ENCODE measurements at regions not wholly inside any gene's neighbourhood (a gene's known extent, or its start where the extent isn't known, plus 50 kb on each side); places are given as distances from the start of the nearest gene placed in this dataset.
"Not testable (repeated sequence)": the region's sequence is repeated elsewhere in the genome, so short reads cannot be mapped to it uniquely, and the experiment has no call there.

DNA sequence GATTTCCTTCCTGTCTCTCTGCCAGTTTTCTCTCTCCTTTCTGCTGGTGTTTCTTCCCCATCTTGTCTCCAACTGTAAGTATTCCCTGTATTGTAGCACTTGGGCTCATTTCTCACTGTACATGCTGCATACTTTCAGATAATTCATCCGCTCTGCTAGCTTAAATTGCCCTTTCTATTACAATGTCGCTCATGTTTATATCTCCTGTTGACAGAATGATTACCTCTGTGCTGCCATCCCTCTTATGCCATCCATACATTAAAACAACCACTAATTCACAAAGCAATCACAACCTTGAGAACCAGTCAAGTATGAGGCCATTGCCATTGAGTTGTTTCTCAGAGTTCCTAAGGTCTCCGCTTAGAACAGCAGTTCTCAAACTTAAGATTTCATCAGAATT lies 107.5 kb upstream of the SOX2 start:
- no peak for DNase-seq

DNA sequence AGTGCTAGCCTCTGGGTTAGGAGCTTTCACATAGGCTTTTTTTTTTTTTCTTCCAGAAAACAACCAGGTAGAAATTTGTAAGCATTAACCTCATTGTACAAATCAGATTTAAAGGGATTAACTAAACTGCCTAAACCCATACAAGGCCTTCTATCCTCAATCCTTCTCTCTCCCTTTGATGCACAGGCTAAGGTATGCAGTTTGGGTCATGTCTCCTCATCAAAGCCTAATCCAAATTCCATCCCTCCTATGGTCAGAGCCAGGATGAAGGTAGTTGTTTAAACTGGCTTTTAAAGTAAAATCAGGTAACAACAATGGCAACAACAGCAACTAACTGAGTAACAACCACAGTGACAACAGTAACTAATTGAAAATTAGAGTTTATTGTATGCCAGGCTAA lies 115.6 kb upstream of the SOX2 start:
- no peak for DNase-seq

DNA sequence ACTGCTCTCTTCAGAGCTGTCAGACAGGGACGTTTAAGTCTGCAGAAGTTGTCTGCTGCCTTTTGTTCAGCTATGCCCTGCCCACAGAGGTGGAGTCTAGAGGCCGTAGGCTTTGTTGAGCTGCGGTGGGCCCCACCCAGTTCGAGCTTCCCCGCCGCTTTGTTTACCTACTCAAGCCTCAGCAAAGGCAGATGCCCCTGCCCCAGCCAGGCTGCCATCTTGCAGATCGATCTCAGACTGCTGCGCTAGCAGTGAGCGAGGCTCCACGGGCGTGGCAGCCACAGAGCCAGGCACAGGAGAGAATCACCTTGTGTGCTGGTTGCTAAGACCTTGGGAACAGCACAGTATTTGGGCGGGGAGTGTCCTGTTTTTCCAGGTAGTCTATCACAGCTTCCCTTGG lies 120.8 kb upstream of the SOX2 start:
- DNase-seq: not testable (repeated sequence)

DNA sequence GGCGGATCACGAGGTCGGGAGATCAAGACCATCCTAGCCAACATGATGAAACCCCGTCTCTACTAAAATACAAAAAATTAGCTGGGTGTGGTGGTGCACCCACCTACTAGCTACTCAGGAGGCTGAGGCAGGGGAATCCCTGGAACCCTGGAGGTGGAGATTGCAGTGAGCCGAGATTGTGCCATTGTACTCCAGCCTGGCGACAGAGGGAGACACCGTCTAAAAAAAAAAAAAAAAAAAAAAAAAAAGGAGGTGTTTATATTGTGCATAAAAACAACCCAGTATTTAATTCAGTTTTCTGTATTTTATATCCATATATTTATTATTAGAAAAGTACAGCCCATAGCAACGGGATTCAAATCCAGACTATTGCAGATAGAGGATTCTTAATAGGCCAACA lies 129.1 kb upstream of the SOX2 start:
- DNase-seq: no peak

DNA sequence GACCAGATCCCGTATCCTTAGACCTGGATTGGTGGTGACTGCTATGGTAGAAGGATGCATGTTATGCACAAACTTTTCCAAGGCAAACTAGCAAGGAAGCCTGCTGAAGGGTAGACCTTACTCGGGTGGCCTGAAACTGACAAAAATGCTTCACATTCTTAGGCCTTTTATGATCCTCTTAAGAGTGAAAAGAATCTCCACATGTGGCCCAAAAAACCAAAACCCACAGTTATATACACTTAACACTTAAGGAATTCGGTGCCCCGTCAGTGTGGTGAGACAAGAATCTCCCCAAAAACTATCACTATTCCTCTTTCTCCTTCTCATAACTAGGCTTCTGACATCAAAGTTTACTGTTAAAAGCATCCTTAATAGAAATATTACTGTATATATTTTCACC lies 130.1 kb upstream of the SOX2 start:
- no peak for DNase-seq

DNA sequence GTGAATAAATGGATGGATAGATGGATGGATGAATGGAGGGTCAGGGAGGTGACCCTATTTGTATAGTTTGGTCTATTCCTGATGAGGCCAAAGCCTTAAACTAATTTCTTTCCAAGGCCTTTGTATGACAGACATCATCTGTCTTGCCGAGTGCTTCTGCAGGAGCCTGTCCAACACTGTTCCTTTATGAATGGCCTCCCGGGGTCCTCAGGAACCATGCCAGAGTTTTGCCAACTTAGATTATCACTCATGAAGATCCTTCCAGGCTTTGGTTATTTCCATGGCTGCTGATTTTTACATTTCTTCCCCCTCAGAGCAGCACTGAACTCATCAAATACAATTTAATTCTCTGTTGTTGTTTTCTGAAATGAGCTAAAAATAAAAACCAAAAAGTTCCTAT lies 133.0 kb upstream of the SOX2 start:
- DNase-seq: no peak

DNA sequence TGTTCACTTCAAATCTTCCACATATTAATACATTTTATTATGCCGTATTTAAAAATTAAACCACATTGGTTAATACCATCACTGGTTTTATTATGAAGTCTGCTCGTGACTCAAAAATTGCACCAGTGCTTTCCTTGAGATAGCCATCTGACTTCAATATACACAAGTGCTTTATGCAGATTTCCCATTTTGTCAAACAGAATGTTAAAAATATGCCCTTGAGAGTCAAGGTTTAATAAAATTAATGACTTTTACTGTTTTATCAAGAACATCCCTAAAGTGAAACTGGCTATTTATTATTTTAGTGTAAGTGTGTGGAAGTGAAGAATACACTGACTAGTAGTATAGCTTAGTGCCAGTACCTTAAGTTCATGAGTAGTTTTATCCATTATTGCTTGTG lies 139.3 kb upstream of the SOX2 start:
- DNase-seq: no peak

DNA sequence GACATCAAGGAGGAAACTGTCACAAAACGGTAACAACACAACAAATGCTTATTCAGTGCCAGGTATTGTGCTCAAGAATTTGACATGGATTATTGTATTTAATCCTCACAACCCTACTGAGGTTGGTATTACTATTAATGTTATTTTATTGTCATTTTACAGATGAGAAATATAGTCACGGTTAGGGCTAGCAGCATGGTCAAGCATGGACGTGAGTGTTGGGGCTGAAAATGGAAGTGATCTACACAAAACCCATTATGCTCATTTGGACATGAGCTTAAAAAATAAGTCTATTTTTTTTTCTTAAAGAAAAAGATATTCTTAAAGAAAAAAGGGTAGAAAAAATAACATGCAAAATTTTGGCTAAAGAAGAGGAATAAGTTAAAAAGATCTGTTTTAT lies 141.3 kb upstream of the SOX2 start:
- no peak for DNase-seq

DNA sequence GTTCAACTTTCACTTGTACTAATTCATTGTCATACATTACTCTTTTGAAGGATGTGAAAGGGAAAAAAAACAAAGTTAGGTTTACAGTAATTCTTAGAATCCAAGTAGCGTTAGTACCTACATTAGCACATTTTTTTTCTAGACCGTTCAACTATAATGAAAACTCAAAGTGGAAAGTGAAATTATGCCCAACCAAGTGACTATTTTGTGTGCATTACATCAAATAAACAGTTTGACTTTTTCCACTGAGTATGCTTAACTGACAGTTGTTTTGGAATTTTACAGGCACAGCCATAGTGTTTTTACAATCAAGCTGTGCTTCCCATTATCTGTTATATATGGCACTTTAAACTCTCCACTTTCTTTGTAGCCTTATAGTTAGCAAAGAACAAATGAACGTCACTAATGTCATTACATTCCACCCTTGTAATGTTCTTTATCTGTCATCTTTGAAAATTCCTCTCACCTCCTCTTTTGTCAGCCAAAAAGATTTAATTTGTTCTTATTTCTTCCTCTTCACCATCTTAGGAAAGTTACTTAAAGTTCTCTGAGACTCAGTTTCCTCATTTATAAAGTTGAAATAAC lies 142.3 kb upstream of the SOX2 start:
- no peak for DNase-seq

DNA sequence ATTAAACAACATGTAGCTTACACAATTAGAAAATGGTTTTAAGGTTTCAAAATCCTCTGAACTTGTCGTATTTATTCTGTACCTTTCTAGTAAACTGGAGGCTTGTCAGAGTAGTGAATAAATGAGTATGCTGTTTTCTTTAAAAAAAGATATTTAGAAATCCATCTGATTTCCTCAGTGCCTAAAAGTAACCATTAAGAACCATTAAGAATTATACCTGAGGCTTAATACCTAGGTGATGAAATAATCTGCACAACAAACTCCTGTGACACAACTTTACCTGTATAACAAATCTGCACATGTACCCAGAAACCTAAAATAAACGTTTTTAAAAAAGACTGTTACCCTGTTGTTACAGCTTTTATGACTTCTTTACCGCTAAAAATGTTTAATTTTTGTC lies 143.0 kb upstream of the SOX2 start:
- no peak for DNase-seq

DNA sequence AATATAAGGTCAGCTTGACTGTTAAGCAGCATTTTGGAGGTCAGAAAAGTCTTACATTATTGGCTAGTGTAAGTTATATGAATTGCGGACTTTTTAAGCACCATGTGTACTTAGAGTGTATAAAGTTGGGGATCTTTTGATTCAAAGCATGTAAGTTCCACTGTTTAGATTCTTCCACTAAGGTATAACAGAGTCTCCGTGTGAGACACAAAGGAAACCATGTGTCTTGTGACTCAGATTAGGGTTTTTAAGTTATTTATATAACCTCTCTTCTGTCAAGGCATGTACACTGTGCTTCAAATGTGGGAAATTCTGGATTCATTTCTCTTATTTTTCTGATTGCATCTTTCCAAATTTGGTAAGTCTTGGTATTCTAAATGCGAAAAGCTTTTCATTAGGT lies 143.5 kb upstream of the SOX2 start:
- DNase-seq: no peak

DNA sequence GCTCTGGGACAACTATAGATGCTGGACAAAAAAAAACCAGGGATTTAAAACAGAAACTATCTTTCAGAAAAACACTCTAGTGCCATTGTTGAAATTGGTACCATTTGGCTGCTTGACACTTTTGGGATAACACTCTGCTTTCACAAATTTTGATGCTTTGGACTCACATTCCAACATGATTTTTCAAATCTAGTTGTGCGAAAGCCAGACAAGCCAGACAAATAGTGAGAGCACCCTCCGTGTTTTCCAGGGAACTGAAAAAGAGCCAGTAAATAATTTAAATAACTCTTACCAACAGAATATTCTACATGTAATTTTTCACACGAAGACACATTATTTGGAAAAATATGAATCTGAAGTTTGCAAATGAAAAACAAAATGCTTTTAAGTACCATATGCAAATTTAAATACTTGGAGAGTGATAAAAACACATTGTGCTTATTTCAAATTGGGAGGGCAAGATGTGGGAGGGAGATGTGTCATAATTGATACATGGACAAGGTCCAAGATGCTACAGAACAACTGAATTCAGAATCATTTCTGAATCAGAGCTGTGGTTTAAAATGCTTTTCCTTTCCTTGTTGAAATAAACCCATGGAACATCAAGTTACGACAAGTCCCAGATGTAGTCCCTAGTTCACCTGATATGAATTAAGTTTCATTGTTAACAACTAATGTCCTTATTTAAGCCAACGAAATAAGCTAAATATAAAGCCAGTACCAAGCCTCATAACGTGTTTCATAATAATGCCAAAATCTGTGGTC lies 144.2 kb upstream of the SOX2 start:
- no peak for DNase-seq

DNA sequence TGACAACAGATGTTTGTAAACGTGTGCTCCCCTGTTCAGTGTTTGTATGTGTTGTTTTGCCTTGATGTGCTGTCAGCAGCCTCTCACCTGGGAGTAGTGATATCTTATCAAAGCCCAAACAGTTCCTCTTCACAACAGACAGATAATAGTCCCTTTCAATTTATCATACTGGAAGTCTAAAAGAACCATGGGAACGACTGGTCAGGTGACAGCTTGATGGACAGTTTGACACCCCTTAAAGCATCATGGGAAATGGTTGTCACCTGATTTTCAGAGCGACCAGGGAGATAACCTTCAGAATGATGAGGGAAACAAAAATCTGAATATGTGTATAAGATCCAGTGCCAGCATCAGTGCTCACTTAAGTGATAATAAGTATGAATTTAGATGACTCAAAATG lies 146.3 kb upstream of the SOX2 start:
- no peak for DNase-seq

DNA sequence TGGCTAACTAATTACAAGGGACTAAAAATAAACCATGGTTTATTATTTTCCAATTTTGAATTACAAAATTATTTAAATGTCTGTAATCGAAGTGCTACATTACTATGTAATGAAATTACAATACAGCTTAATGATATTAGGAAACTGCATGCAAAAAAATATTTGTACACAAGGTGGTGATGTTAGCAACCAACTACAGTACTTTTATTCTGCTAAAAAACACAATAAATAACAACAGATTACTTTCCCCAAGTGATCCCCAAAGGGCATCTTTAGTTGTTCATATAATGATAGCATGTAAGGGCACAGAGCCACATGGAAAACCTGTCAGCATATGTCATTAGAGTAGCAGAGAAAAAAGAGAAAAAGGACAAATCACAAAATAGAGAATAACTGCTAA lies 147.5 kb upstream of the SOX2 start:
- no peak for DNase-seq

DNA sequence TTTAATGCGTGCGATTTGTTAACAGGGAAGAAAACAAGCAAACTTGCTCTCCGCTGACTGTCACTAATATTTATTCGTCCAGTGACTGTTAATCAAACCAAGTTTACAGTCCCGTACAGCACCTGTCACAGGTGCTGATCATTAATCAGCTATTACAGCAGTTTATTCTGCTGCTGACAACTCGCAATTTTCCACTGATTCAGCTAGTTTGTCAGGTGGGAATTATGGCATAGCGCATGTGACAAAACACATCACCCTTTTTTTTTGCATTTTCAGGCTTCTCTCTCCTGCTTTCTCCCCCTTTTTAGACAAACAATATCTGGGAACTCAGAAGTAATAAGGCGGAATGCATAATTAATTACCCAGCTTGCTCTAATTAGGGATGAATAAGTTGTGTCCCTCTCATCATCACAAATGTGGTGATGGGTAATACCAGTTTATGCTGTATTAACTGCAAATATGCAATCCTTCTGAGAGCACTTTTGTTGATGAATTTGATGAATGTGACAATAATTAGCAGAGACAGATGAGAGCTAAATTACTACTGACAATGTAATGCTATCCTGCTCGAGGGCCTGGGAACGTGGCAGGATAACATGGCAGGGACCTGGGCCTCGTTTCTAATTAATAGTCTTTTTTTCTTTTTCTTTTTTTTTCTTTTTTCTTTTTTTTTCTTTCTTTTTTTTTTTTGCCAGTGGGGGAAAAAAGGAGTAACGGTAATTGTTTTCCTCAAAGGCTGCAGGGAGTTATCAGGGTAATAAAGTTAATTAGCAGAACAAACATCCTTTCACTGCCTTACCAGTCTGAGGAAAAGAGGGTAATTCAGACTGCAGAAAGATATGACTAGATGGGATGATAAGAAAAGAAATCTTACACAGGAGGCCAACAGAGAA lies 150.3 kb upstream of the SOX2 start:
- DNase-seq: no peak

DNA sequence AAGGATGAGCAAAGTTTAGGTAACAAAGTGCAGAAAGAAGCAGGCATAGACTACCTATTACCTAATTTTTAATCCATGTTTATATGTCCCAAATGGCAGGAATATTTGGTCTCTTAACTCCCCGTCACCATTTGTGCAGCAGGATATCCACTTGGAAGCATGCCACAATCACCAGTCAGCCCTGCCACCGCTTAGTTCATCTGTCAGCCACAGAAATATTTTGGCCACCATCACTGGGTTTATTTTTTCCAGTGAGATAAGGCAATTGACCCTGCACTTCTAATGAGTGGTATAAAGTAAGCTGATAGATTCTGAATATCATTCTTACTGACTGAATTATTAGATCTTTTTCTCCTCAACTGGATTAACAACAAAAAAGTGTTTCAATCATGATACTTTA lies 152.9 kb upstream of the SOX2 start:
- DNase-seq: no peak

DNA sequence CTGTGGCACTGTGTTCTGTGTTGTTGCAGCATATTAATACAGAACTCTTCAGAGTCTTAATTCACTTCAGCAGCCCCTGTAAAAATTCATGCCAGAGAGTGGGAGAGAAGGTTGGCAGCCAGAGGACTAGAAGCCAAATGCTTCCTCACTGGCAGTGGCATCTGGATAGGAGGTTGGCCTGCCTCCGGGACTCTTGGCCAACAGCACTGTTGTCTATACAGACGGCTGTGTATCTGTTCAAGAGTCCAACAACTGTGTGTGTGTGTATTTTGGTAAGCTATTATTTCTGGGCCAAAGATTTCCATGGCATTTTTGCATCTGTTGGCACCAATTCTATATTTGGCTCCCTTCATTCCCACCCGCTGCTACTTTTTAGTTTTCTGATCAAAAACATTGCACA lies 156.0 kb upstream of the SOX2 start:
- no peak for DNase-seq

DNA sequence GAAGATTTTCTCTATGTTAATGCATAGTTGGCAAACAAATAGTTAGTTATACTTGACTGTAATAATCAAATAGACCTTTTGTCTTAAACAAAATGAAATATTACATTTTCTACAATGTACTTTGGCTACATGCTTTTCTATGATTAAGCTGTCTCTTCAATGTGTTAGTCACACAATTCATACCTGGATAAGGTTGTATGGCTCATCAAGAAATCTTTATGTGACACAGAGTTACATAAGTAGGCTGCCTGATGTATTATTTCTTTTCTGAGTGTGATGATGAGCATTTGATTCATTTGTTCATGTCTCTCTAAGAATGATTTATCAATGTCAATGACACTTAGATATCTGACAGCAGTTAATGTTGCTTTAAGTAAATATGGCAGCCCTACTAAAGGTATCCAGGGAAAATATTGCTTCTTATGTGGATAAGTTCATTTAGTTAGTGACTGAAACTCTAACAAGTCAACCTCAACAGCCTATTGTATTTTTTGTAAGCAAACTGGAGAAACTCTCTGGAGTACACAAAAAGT lies 157.4 kb upstream of the SOX2 start:
- no peak for DNase-seq

DNA sequence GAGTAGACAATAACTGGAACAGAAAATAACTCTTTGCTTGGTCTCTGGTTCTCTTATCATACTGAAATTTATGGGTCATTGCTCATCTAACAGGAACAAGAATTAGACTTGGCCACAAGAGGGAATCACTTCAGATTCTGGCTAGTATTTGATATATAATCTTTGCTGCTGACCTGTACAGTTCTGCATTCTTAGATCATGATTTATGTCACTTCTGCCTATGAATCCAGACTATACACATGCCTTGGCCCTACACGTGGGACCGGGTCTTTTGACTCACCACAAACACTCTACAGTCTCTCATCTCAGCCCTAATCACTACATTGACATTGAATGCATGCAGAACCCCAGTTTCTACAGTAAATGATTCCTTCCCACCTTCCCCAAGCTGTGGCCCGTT lies 162.5 kb upstream of the SOX2 start:
- no peak for DNase-seq

DNA sequence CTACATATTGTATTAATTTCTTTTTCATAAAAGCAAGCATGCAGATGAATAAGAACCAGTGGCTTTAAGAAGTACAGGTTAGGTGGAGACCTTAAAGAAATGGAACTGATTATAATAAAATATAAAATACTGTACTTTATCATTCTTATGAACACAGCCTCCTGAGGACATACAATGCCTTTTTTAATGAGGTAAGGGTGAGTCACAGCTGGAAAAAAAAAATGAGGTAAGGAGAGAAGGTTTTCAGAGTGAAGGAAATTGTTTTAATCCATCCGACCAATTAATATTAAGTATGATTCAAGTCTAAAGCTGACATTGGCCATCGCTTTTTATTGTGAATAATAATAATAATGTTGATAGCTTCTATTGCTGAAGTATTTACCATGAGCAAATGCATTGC lies 170.3 kb upstream of the SOX2 start:
- DNase-seq: no peak

DNA sequence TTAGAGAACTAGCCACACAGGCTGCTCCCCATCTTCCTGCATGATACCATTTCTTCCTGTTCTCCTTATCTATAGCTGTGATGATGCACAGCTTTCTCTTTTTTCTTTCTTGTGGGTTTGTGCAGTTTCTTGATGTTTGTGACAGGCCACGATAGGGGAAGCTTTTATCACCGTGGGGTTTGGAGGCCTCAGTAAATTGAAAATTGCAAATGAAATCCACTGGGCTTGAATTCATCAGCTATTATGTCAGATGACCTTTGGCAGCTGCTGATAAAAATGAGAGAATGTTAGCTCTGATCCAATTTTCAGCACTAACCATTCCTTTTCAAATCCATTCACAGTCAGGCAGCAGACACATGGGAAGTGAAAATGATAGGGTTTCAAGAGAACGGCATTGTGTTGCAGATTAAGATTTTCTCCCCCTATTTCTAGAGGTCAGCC lies 176.9 kb upstream of the SOX2 start:
- no peak for DNase-seq

DNA sequence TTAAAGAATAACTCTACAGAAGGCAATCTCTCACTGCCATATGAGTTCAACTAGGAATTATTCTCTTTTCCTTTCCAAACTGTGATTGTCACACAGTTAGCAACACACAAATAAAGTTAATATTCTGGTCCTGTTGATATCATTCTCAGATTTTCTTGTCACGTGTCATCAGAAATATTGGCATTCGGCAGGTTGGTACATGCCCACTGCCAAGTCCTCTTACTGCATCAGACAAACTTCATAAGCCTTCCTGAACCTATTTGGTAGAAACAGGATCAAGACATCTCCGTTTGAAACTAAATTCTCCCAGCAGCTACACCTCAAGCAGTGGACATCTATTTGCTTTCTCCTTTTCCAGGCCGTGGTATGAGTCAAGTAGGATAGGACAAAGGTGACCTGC lies 177.9 kb upstream of the SOX2 start:
- no peak for DNase-seq

DNA sequence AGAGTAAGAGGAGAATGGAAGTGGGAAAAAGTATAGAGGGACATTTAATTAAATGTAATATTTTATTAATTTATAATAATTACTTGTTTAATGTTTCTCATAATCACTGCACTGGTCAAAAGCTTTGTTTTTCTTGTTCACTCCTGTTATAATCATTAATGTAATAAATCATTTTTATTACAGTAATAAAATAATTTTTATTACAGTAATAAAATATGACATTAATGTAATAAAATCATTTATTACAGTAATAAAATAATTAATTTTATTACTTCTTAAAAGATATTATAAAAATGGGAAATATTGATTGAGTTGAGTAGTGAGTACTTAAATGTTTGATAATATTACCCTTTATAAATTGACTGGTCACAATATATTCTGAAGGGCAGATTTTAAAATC lies 181.1 kb upstream of the SOX2 start:
- DNase-seq: no peak

DNA sequence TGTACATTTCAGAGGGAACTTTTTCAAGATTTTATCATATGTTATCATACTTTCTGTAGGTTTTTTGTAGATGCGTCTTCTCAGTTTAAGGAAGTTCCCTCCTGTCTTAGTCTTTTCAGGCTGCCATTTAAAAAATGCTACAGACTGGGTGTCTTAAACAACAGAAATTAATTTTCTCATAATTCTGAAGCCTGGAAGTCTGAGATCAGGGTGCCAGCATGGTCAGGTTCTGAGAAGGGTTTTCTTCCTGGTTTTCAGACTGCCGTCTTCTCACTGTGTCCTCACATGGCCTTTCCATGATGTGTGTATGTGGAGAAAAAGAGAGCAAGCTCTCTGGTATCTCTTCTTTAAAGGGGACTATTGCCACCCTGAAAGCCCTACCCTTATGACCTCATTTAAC lies 189.9 kb upstream of the SOX2 start:
- DNase-seq: no peak

Data from CD4-positive, alpha-beta T cell treated with Interleukin-12 subunit alpha and Interleukin-12 subunit beta, for 1 hour (primary cell).